RKO (cell line): ENCODE measurements at regions not wholly inside any gene's neighbourhood (a gene's known extent, or its start where the extent isn't known, plus 50 kb on each side); places are given as distances from the start of the nearest gene placed in this dataset.

Experiments
- DNase-seq: peaks from one replicate; pipeline ENCODE4 v3.0.0-alpha.2; 2016; ENCODE audit warnings: low spot score

DNA sequence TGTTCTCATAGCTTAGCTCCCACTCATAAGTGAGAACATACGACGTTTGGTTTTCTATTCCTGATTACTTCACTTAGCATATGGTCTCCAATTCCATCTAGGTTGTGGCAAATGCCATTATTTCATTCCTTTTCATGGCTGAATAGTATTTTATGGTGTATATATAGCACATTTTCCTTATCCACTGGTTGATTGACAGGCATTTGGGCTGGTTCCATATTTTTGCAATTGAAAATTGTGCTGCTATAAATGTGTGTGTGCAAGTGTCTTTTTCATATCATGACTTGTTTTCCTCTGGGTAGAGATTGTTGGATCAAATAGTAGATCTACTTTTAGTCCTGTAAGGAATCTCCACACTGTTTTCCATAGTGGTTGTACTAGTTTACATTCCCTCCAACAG is 133.0 kb upstream of the TAB2 start:
- no peak for DNase-seq

DNA sequence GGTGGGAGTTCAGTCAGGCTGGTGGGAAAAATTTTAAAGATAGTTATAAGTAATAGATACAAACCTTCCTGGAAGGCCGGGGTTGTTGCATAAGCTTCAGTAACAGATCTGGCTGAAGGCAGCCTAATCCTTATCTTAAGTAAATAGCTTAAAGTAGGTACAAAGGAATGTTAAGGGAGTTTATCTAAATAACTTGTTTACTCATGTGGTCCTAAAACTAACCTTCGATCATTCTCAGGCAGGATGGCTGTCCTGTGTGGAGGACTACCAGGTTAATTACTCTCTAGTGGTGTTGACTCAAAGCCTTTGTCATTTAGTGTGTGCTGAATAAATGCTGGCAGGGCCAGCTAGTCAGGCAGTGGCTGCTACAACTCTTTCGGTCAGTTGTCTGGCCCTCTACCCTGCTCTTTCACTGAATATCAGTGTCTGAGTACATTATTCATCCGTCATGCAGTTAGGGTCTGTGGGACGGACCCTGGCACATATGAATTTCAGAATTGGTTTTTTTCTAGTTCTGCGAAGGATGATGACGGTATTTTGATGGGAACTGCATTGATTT is 131.6 kb upstream of the TAB2 start:
- DNase-seq: no peak

DNA sequence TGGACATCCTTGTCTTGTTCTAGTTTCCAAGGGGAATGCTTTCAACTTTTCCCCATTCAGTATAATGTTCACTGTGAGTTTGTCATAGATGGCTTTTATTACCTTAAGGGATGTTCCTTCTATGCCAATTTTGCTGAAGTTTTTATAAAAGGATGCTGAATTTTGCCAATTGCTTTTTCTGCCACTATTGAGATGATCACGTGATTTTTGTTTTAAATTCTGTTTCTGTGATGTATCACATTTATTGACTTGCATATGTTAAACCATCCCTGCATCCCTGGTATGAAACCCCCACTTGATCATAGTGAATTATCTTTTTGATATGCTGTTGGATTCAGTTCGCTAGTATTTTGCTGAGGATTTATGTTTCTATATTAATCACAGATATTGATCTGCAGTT is 130.6 kb upstream of the TAB2 start:
- DNase-seq: no peak

DNA sequence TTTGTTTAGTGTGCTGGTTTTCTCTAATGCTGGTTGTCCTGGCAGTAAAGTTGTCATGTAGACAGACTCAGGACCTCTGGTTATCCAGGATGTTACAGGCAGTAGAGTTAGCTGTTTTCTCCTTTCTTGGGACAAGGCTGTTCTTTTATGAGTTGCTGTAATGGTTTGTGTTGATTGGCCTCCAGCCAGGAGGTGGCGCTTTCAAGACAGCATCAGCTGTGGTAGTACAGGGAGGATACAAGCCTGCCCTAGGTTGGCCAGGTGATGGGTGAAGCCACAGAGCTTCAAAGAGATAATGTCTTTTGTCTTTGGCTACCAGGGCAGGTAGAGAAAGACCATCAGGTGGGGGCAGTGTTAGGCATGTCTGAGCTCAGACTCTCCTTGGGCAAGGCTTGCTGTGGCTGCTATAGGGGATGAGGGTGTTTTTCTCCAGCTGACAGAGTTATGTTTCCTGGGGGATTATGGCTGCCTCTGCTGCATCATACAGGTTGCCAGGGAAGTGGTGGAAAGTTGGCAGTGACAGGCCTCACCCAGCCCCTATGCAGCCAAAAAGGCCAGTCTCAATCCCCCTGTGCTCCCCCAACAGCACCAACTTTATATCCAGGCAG is 127.2 kb upstream of the TAB2 start:
- peak; percentile 7 for DNase-seq

DNA sequence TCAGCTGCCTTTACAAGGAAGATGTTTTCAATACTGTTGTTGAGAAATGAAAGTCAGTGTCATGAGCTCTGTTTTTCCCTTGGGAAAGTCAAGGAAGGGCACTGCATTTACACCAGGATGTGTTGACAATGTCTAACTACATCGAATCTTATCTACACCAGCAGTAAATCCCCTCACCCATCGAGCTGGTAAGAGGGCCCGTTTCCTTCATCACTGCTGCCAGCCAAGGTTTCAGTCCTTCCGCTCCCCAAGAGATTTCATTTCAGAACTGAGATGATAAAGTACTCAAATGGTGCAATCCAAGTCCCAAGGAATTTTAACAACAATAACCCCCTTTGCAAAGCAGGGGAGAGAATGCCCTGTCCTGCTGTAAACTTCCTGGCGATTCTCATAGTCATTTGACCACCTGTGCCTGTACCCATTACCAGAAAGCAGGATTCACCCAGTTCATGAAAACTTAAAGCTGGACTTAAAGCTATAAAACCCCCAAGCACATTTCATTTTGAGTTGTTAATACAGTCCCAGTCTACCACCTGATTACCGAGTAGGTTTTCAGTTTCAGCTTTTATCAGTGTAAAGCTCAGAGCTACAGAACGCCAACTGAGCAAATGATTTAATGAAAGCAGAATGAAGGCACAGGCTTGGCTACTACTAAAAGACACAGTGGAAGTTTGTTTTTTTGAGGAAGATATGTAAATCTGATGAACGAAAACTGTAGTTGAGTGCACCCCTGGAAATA is 122.5 kb upstream of the TAB2 start:
- DNase-seq: no peak

DNA sequence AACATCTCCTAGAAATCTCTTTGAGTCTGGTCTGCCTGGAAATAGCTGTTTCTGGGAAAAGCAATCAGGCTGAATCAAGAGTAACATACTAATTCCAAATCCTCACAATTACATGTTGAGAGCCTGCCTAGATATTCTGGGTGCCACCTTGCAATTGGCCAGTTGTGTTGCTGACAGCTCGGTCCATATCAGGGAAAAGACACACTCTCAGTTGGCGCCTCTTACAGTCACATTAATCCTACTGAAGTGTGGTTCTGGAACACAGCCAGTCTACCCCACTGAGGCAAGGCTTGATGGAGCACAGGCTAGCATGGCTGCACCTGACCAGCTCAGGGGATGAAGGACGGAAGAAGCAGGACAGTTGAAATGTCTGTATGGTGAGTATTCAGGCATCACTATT is 121.4 kb upstream of the TAB2 start:
- DNase-seq: no peak

DNA sequence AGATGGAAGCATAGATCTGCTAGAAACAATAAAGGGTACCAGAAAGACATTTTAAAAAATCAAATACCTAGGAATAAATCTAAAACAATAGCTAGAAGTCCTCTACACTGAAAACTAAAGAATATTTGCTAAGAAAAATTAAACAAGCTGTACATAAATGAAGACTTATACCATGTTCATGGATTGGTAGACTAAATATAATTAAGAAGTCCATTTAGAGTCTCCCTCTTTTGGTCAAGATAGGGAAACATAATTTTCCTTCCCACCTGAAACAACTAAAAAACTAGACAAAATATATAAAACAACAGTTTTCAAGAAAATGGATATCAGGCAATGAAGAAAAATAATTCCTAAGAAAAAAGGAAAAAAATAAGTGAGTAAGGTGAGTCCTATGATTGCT is 120.0 kb upstream of the TAB2 start:
- no peak for DNase-seq

DNA sequence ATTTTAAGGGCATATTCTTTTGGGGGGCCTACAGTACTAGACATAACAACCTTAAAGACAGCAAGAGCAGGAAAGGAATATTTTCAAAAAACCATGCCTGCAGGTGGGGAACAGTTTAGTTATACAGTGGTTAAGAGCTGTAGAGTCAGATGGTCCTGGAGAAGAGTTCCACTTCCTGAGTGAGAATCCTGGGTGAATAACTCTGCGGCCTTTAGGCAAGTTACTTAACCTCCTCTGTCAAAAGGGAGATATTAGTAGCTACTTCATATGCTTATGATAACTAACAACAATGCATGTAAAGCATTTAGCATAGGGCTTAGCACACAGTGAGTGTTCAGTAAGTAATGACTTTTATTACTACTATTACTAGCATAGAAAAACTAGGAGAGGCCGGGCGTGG is 119.2 kb upstream of the TAB2 start:
- DNase-seq: no peak

DNA sequence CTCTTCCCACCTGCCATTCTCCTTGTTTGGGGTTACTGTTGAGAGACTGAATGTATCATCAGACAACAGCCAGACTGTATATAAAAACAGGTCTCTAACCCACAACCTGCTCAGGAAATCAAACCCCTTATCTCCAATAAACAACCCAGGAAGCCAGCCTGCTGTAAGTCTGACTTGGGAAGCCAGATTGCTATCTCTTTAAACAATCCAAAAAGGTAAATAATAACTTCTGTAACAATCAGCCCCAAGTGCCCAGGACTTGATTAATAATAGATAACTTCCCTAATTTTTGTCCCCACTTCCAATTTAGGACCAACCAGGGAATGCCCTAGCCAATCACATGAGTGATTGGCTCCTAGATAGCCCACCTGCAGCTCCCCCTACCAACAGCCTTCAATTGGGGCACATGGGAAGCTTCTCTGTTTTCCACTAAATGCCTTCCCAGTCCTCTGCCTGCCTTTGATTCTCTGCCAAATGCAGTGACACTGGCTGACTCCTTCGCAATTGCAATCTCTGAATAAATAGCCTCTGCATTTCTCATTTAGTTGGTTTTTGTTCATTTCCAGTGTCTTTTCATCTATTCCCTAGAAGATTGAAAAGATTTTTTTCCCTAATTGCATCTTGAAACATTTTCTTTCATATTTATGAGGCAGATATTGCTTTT is 117.1 kb upstream of the TAB2 start:
- DNase-seq: no peak

DNA sequence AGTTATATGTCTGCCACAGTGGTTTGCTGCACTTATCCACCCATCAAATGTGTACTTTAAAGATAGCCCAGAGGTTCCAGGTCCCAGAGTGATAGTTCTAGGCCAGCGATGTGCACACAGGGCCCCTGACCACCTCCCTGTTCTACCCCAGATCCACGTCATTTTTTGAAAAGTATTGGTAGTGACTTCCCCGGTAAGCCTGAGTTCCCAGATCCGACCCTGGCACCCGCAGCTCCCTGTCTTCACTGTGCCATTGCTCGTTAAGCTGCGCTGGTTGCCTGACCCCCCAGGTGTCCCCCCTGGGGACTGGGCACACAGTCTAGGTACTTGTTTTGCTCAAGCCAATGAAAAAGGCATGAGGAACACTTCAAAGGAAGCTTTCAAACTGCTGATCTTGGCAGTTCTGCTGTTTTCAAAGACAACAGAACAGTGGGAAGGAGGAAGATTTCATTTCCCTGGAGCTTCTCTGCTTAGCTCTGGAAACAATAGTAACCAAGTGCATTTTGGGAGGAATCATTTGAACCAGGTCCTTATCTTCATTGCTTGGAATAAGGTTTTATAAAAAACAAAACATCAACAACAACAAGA is 116.3 kb upstream of the TAB2 start:
- no peak for DNase-seq

DNA sequence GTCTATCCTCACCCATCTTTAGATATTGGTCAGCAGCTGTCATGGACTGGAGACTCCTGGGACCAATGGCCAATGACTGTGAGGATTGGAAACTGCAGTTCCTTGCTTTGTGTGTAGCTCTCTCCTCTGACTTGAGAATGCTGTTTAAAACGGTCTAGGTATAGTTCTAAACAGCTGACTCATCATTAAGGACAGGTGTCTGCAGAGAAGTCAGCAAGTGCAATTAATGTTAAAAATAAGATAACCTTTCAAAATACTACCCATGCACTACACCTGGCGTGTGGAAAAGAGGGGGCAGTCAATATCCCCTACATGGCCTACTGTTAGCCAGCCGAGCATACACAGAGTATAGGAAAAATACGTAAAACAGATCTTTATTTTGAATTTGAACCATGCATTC is 115.4 kb upstream of the TAB2 start:
- no peak for DNase-seq

DNA sequence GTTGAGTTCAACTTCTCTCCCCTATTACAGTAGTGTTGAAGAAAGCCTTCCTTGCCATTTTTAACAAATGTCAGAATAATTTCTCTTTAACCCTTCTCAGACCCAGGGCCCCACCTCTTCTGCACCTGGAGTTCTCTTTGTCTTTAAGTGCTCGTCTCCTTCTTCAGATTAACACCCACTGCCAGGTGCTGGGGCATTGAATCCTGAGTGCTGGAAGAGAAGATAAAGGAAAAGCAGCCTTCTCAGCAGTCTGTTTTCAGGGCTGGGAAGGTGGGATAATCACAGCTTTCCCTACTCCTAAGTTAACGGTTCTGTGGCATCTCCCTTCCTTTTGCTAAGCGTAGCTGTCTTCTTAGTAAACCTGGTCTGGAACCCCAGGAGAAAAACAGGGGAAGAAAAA is 114.6 kb upstream of the TAB2 start:
- no peak for DNase-seq

DNA sequence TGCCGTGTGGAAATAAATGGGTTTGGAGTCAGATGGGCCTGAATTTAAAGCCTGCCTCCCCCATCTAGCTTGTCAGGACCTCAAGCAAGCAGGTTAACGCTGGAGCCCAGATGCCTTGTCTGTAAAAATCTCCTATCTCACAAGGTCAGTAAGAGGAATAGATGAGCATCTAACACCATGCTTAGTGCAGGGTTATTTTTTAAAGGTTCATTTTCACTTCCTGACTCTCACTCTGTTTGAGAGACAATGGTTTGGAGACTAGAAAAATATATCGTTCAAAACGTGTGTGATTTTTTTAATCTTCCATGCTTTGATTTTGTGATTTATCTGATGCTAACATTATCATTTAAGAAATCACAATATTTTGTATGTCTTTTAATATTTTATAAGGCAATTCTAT is 114.0 kb upstream of the TAB2 start:
- DNase-seq: no peak

DNA sequence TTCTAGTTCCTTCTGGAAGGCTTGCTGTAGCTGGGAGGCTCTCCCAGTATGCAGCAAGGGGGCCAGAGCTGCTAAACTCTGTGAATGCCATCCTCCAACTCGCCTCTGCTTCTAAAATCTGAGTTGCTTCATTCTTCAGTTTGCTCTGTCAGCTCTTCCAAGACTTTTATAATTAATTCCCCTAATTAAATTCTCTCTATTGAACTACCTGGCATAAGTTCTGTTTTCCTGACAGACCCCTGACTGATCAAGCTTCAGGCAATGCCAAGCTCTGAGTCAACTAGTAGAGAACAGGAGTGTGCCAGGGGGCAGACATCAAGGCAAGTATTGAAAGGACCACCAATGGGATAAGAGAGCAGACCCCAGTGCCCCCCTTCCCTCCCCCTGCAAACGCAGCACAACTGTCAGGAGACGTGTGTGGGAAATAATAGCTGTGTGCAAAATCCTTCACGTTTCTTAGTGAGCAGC is 109.3 kb upstream of the TAB2 start:
- no peak for DNase-seq

DNA sequence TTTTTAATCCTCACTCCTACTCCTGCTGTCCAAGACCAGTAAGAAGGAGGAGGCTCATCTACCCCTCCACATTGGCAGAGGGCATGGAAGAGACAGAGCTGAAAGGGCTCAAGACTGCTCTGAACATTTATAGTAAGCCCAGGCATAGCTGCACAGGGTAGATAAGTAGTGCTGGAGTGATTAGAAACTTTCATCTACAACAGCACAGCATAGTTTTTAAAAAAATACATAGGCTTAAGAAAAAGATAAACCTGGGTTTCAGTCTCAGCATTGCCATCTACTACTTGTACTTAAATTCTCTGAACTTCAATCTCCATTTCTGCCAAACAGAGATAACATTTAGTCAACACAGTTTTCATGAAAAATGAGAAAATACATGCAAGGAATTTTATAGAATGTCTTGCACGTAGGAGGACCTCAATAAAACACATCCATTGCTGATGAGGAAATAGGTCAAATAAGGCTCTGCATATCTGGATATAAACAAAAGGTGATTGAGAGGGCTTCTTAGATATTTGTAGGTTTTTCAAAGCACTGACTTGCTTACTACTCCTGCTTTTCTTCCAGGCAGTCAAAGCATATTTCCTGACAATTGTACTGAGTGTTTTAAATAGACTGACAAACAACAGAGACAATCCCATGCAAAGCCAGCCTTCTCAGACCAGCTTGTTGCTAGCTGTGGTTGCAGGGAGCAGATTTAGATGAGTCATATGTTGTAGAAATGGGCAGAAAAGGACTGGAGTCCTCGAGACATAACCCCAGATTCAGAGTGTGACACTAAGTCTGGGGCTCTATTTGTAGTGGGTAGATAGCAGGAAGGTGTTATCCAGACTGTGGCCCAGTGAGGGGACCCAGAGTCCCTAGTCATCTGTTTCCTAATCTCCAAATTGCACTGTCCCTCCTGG is 107.4 kb upstream of the TAB2 start:
- no peak for DNase-seq

DNA sequence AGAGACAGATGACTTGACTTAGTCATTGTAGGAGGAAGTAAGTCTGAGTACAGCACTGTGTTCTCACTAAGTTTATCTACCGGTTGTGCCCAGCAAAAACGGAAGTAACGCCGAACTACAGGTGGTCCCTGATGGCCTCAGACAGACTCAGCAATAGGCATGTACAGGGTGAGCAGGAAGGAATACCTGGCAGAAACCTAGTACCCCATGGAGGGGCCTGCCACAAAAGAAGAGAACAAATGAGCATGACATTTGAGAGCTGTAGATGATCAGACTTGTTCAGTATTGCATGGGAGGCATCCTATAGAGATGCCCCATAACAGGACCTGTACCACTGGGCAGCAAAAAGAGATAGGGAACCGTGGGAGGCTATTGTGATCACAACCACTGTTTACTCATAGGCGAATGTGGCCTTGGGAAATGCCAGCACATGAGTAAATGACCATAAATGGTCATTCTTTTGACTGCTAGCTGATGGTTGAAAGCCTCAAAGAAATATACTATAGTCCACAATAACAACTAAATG is 106.4 kb upstream of the TAB2 start:
- no peak for DNase-seq

DNA sequence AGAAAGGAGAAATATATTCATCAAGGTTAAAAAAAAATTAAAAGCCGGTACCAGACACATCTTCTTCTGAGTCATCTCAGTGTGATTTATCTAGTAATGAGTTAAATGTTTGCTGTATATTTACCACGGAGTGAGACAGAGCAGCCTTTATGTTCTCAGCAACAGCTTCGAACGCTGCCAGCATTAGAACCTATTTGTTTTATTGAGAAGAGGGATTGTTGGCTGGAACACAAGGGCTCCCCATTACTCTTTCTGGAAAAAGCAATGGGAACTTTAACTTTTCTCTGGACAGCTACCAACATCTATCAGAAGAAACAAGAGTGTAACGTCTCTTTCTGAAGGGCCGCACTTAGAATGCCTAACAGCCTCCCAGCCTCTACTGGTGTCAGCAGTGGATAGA is 105.3 kb upstream of the TAB2 start:
- no peak for DNase-seq

DNA sequence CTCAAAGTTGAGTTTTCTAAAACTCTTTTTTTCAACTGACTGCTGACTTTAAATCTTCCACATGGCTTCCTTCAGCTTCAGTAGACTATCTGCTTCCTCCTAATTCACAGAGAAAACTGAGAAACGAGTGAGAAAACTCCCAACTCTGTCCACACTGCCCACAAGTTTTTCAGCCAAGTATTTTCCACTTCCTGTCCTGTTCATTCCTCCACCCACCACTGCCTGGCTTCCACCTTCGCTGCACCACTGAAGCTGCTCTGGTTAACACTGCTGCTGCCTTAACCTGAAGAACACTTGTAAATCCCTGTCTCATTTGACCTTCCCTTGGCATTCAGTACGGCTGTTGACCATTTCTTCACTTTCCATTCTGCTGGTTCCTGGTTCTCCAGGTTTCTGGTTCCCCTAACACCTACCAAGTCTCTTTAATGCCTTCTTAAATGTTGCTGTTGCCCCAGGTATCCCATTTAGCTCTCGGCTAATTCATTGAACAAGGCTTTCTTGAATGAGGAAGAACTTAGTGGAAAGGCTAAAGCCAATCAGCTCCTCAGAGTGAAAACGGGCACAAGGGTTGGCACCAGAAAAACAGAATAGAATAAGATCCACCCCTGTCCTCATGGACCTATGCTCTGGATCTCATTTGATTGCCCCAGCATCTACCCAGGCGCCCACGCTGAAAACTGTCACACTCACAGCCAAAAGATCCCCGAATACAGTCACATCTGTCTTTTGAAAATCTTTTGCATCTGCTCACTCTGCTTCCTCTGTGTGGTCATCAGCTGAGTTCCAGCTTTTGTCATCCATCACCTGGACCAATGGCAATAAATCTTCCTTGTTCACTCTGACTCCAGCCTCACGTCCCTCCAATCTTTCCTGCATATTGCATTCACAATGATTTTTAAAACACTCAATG is 104.4 kb upstream of the TAB2 start:
- no peak for DNase-seq

DNA sequence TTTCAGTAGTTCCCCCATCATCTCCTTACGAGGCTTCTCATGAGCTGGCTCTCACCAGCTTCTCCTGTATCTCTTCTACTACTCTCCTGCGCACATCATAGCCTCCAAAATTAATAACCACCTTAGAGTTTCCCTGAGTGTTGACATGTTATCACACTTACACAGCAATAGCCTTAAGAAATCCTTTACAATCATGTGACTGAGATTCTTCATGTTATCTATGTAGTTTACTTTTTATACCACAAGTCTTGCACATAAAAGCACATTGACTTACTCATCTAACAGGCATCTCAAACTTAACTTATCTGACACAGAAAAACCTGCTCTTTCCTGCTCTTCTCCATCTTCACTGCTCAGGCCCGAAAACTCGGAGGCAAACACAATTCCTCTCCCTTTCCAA is 103.7 kb upstream of the TAB2 start:
- no peak for DNase-seq

DNA sequence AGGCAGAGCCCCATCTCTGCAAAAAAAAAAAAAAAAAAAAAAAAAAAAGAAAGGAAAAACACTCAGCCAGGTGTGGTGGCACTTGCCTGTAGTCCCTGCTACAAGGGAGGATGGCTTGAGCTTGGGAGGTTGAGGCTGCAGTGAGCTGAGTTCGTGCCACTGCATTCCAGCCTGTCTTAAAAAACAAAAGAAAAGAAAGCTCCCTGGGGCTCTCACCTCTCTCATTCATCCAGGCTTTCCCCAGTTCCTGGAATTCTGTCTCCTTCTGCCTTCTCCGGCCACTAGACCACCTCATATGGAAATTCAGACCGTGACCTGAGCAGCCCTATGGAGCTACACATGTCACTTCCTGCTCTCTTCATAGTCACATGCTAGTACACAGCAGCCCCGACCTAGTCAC is 101.1 kb upstream of the TAB2 start:
- no peak for DNase-seq
